Mesendoderm (in vitro differentiated cells): ENCODE measurements at regions not wholly inside any gene's neighbourhood (a gene's known extent, or its start where the extent isn't known, plus 50 kb on each side); places are given as distances from the start of the nearest gene placed in this dataset.
A peak's percentile ranks its signal among the peaks of the same experiment; 100 is the strongest.

Experiments used
- DNase-seq: peaks from one replicate; pipeline ENCODE4 v3.0.0; 2013
- H2AK5ac ChIP-seq: 2 replicates; pipeline ENCODE4 v1.6.1; 2013; ENCODE audit warnings: low read length, inconsistent platforms
- H2BK120ac ChIP-seq: 2 replicates; pipeline ENCODE4 v1.6.1; 2013; ENCODE audit warnings: low read depth, mild to moderate bottlenecking, low read length, moderate library complexity, mixed read lengths
- H2BK15ac ChIP-seq: replicated peaks from 2 replicates; pipeline ENCODE4 v1.6.1; 2013; ENCODE audit warnings: low read depth, mild to moderate bottlenecking, moderate library complexity
- H2BK5ac ChIP-seq: 2 replicates; pipeline ENCODE4 v1.6.1; 2013; ENCODE audit warnings: low read length, inconsistent platforms
- H3K18ac ChIP-seq: 2 replicates; pipeline ENCODE4 v1.6.1; 2013; ENCODE audit warnings: mild to moderate bottlenecking, low read length, mixed read lengths
- H3K23ac ChIP-seq: one replicate; pipeline ENCODE4 v1.6.1; 2013; ENCODE audit warnings: low read length
- H3K27ac ChIP-seq: 2 replicates; pipeline ENCODE4 v1.5.1; 2013; ENCODE audit warnings: low read depth, mild to moderate bottlenecking, inconsistent platforms, low read length, moderate library complexity
- H3K27me3 ChIP-seq: 2 replicates; pipeline ENCODE4 v1.6.1; 2013; ENCODE audit warnings: low read length, control low read depth, mild to moderate bottlenecking, inconsistent platforms; ENCODE audit not compliant: insufficient read depth, poor library complexity
- H3K36me3 ChIP-seq: 2 replicates; pipeline ENCODE4 v1.6.1; 2013; ENCODE audit warnings: low read length, inconsistent platforms; ENCODE audit not compliant: control insufficient read depth, insufficient read depth
- H3K4ac ChIP-seq: one replicate; pipeline ENCODE4 v1.6.1; 2013; ENCODE audit warnings: low read depth, mild to moderate bottlenecking, low read length, moderate library complexity
- H3K4me1 ChIP-seq: 2 replicates; pipeline ENCODE4 v1.6.1; 2013; ENCODE audit warnings: low read depth, low read length, inconsistent platforms; ENCODE audit not compliant: control insufficient read depth
- H3K4me2 ChIP-seq: 2 replicates; pipeline ENCODE4 v1.6.1; 2013; ENCODE audit warnings: low read length
- H3K4me3 ChIP-seq: 2 replicates; pipeline ENCODE4 v1.5.1; 2013; ENCODE audit warnings: mild to moderate bottlenecking, low read length
- H3K56ac ChIP-seq: one replicate; pipeline ENCODE4 v1.6.1; 2013; ENCODE audit warnings: low read length
- H3K79me1 ChIP-seq: 2 replicates; pipeline ENCODE4 v1.6.1; 2013; ENCODE audit warnings: low read length, inconsistent platforms
- H3K79me2 ChIP-seq: 2 replicates; pipeline ENCODE4 v1.6.1; 2013; ENCODE audit warnings: mild to moderate bottlenecking, low read length; ENCODE audit not compliant: control insufficient read depth, insufficient read depth
- H3K9ac ChIP-seq: 2 replicates; pipeline ENCODE4 v1.6.1; 2013; ENCODE audit warnings: low read length, inconsistent platforms
- H4K5ac ChIP-seq: one replicate; pipeline ENCODE4 v1.6.1; 2013; ENCODE audit warnings: low read length
- H4K8ac ChIP-seq: one replicate; pipeline ENCODE4 v1.6.1; 2013; ENCODE audit warnings: low read depth, mild to moderate bottlenecking, control low read depth, low read length, moderate library complexity
- WGBS: extraction: QIAGEN DNeasy Blood & Tissue Kit; methylation state at CpG from one replicate; pipeline ENCODE4 v1.1.7; 2013; ENCODE audit warnings: low lambda C conversion rate, missing lambda C conversion rate; ENCODE audit not compliant: insufficient coverage; ENCODE audit errors: extremely low coverage; 5-methylcytosine and 5-hydroxymethylcytosine counted together

DNA sequence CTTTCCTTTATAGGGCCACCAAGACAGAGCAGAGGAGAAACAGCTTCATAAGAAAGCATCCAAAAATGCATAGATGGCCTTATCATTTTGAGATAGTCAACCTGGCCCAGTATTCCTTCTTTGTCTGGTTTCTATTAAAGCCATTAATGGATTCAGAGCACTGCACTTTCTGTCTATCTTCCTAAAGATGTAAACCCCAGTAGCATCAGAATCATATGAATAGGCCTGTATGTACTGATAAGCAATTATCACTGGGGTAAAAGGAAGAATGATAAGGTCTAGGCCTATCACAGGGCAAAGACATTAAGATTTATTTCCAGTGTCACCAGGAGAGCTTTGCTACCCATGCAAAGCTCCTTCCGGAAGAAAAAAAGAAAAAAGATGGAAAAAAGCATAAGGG lies 432.5 kb upstream of the C9orf72 start:
- DNase-seq = no peak
- Histone ChIP-seq H3K4me2 (no peak overlapping the region), H3K79me2 (no peaks in the 10 kb centered on the region), H2BK5ac (no peak overlapping the region), H3K18ac (no peak overlapping the region), H3K23ac (no peak overlapping the region), H3K4ac (no peak overlapping the region), H4K8ac (no peak overlapping the region), H4K5ac (no peak overlapping the region), H2AK5ac (no peak overlapping the region), H3K27me3 (no peaks in the 10 kb centered on the region), H3K4me1 (no peaks in the 10 kb centered on the region), H2BK15ac (no peak overlapping the region), H3K4me3 (no peak overlapping the region), H3K27ac (no peak overlapping the region), H2BK120ac (no peak overlapping the region), H3K36me3 (no peaks in the 10 kb centered on the region), H3K9ac (no peak overlapping the region), H3K56ac (no peak overlapping the region), H3K79me1 (no peaks in the 10 kb centered on the region)
- WGBS = no CpG with 5 or more reads among the region's 1 CpG

DNA sequence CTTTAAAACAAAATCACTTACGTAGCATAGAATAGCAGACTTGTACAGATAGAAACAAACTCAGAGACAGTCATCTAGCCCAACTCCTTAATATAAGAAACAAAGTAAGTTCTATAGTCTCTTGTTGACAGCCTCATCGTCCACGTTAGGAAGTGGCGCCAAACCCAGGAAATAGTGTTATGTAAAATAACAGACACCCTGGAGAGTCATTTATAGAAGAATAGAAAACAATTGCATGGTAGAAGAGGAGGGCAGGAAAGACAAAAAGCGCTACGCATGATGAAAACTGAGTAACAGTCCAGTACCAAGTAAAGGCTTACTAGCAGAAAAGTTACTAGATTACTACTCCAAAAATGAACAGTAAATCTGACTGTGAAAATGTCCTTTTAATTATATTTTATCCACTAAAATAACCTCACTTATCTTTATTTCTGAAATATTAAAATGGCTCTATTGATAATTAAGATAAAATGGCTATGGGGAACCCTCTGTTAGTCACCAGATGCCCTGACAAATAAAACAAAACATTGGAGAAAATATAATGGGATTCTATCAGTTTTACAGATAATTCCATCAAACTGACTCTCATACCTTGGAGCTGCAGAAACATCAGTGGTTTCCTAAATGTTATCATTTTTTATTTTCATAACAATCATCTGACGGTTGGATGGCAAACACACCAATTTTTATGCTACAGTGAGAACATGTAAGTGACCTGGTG lies 434.0 kb upstream of the C9orf72 start:
- Histone ChIP-seq H3K9ac (no peak overlapping the region), H3K23ac (no peak overlapping the region), H4K8ac (no peak overlapping the region), H2BK15ac (no peak overlapping the region), H3K4me2 (no peak overlapping the region), H3K79me1 (no peaks in the 10 kb centered on the region), H2BK5ac (no peak overlapping the region), H3K56ac (no peak overlapping the region), H2AK5ac (no peak overlapping the region), H3K27ac (no peak overlapping the region), H3K4ac (no peak overlapping the region), H3K36me3 (no peaks in the 10 kb centered on the region), H3K4me1 (no peaks in the 10 kb centered on the region), H3K4me3 (no peak overlapping the region), H2BK120ac (no peak overlapping the region), H3K79me2 (no peaks in the 10 kb centered on the region), H4K5ac (no peak overlapping the region), H3K18ac (no peak overlapping the region), H3K27me3 (no peaks in the 10 kb centered on the region)
- WGBS = no CpG with 5 or more reads among the region's 7 CpGs
- no peak for DNase-seq

DNA sequence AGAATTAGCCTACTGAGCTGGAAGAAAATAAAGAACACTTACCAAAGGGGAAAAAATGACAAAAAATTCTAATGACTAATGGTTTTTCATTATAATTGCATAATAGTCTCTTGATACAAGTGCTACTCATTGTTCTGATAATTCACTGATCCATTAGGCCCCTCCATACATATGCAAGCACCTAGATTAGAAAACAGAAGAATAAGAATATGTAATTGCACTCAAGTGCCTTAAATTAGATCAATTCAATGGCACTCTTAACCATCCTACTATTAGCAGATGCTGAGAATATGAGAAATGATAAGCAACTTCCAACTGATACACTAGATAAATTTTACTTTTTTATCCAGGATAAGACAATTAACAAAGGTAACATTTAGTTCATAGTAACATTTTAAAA lies 440.9 kb upstream of the C9orf72 start:
- no peaks in the 10 kb centered on the region for H3K27me3 ChIP-seq
- H2BK5ac ChIP-seq = no peak overlapping the region
- no peak overlapping the region for H3K23ac ChIP-seq
- no peaks in the 10 kb centered on the region for H3K36me3 ChIP-seq
- no peak overlapping the region for H4K5ac ChIP-seq
- no peak for DNase-seq
- no peaks in the 10 kb centered on the region for H3K79me2 ChIP-seq
- H3K79me1 ChIP-seq = no peaks in the 10 kb centered on the region
- no peak overlapping the region for H3K27ac ChIP-seq
- H3K9ac ChIP-seq = no peak overlapping the region
- no peak overlapping the region for H2BK15ac ChIP-seq
- no peak overlapping the region for H3K56ac ChIP-seq
- no peak overlapping the region for H2BK120ac ChIP-seq
- no peak overlapping the region for H3K4ac ChIP-seq
- H4K8ac ChIP-seq = no peak overlapping the region
- no peak overlapping the region for H3K4me2 ChIP-seq
- no peak overlapping the region for H3K4me3 ChIP-seq
- no peak overlapping the region for H3K18ac ChIP-seq
- H2AK5ac ChIP-seq = no peak overlapping the region
- no peaks in the 10 kb centered on the region for H3K4me1 ChIP-seq

DNA sequence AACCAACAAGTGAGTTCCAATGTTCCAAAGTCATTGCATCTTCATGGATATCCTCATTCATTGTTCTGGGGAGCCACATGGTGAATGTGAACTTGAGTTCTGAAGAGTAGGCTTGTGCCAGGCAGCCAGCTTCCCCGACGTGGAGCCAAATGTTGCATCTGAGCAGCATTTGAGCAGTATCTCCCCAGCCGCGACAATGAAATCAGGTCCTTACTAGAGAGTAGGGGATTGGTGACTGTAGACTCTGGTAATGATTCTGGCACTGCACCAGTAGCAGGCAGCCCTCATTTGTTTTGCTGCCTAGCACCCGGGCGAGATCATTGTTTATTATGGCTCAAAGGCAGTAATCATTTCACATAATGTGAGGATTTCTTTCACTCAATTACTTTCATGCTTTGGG lies 451.4 kb upstream of the C9orf72 start:
- no peaks in the 10 kb centered on the region for H3K36me3 ChIP-seq
- no peak overlapping the region for H2BK5ac ChIP-seq
- no peak overlapping the region for H4K8ac ChIP-seq
- H3K18ac ChIP-seq = no peak overlapping the region
- H3K79me1 ChIP-seq = no peaks in the 10 kb centered on the region
- no peaks in the 10 kb centered on the region for H3K27me3 ChIP-seq
- no peak overlapping the region for H2BK15ac ChIP-seq
- H3K56ac ChIP-seq = no peak overlapping the region
- no peak overlapping the region for H3K4ac ChIP-seq
- no peak overlapping the region for H3K4me3 ChIP-seq
- H3K9ac ChIP-seq = no peak overlapping the region
- H4K5ac ChIP-seq = no peak overlapping the region
- peak; percentile 4 for DNase-seq
- H3K79me2 ChIP-seq = no peaks in the 10 kb centered on the region
- H3K23ac ChIP-seq = no peak overlapping the region
- no peak overlapping the region for H3K4me2 ChIP-seq
- no CpG with 5 or more reads among the region's 6 CpGs for WGBS
- no peak overlapping the region for H3K27ac ChIP-seq
- no peak overlapping the region for H2BK120ac ChIP-seq
- H2AK5ac ChIP-seq = no peak overlapping the region
- H3K4me1 ChIP-seq = no peaks in the 10 kb centered on the region

DNA sequence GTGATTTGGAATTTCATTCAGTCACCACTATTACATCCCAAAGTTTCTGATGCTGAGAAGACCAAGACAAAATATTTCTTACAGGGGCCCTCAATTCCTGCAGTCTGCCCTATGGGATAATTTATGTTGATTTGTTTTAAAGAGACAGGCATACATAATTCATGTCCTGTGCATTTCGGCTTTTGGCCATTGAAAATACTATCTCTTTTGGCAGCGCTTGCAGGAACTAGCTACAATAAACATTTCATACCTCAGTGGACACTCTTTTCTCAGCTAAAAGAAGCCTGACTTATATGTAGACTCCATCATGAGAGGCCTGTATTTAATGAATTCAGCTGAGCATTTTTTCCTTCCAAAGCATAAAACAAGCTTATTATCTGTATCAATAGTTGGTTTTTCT lies 451.9 kb upstream of the C9orf72 start:
- no peak overlapping the region for H2BK120ac ChIP-seq
- no peak overlapping the region for H2BK15ac ChIP-seq
- H3K79me2 ChIP-seq = no peaks in the 10 kb centered on the region
- no CpG with 5 or more reads among the region's 2 CpGs for WGBS
- H3K27me3 ChIP-seq = no peaks in the 10 kb centered on the region
- no peak overlapping the region for H4K5ac ChIP-seq
- H3K4me1 ChIP-seq = no peaks in the 10 kb centered on the region
- H3K4me2 ChIP-seq = no peak overlapping the region
- no peak overlapping the region for H3K4ac ChIP-seq
- H3K36me3 ChIP-seq = no peaks in the 10 kb centered on the region
- no peak overlapping the region for H2BK5ac ChIP-seq
- DNase-seq = no peak
- H3K18ac ChIP-seq = no peak overlapping the region
- no peak overlapping the region for H3K9ac ChIP-seq
- H3K4me3 ChIP-seq = no peak overlapping the region
- H3K27ac ChIP-seq = no peak overlapping the region
- no peak overlapping the region for H2AK5ac ChIP-seq
- H3K56ac ChIP-seq = no peak overlapping the region
- no peaks in the 10 kb centered on the region for H3K79me1 ChIP-seq
- H4K8ac ChIP-seq = no peak overlapping the region
- no peak overlapping the region for H3K23ac ChIP-seq
